SK-N-SH treated with all-trans-retinoic acid at 6 μM for 48 hours (cell line): ENCODE measurements at regions not wholly inside any gene's neighbourhood (a gene's known extent, or its start where the extent isn't known, plus 50 kb on each side); places are given as distances from the start of the nearest gene placed in this dataset.

ENCODE experiments used
- ATAC-seq: fragments of 200-7000 bp; cut with Tn5 transposase; 3 replicates; pipeline ENCODE4 v1.9.1; 2020; ENCODE audit warnings: mild to moderate bottlenecking, moderate library complexity
- ARNTL ChIP-seq: fragments of 450-650 bp; formaldehyde crosslinking; IDR thresholded peaks from 2 replicates; pipeline ENCODE4 v1.5.0; 2020; ENCODE audit warnings: low read depth, mild to moderate bottlenecking, moderate library complexity, borderline replicate concordance
- BACH2 ChIP-seq: fragments of 250-450 bp; sonication (Bioruptor Pico); IDR thresholded peaks from 2 replicates; pipeline ENCODE4 v1.9.0; 2021; ENCODE audit warnings: mild to moderate bottlenecking, borderline replicate concordance
- CSDC2 ChIP-seq: fragments of 250-450 bp; sonication (Bioruptor Pico); IDR thresholded peaks from 2 replicates; pipeline ENCODE4 v1.5.0; 2020; ENCODE audit warnings: mild to moderate bottlenecking, moderate library complexity
- ESRRG ChIP-seq: fragments of 250-450 bp; sonication (Bioruptor Pico); IDR thresholded peaks from 2 replicates; pipeline ENCODE4 v1.6.1; 2021; ENCODE audit warnings: mild to moderate bottlenecking
- GLIS3 ChIP-seq: fragments of 250-450 bp; sonication (Bioruptor Pico); IDR thresholded peaks from 2 replicates; pipeline ENCODE4 v1.5.0; 2020; ENCODE audit warnings: mild to moderate bottlenecking, moderate library complexity
- ISL1 ChIP-seq: fragments of 250-450 bp; sonication (Bioruptor Pico); IDR thresholded peaks from 2 replicates; pipeline ENCODE4 v2.1.2; 2022; ENCODE audit warnings: mild to moderate bottlenecking, moderate library complexity
- OSR1 ChIP-seq: fragments of 250-450 bp; sonication (Bioruptor Pico); IDR thresholded peaks from 2 replicates; pipeline ENCODE4 v1.8.0; 2022; ENCODE audit warnings: moderate library complexity, mild to moderate bottlenecking, inconsistent platforms
- PPARA ChIP-seq: fragments of 250-450 bp; sonication (Bioruptor Pico); IDR thresholded peaks from 2 replicates; pipeline ENCODE4 v1.5.0; 2020; ENCODE audit warnings: mild to moderate bottlenecking, borderline replicate concordance
- RARB ChIP-seq: fragments of 250-450 bp; sonication (Bioruptor Pico); IDR thresholded peaks from 2 replicates; pipeline ENCODE4 v1.8.0; 2021; ENCODE audit warnings: mild to moderate bottlenecking, moderate library complexity
- SNAI2 ChIP-seq: fragments of 250-450 bp; sonication (Bioruptor Pico); IDR thresholded peaks from 2 replicates; pipeline ENCODE4 v1.5.0; 2020; ENCODE audit warnings: mild to moderate bottlenecking, moderate library complexity
- TCF4 ChIP-seq: fragments of 250-450 bp; sonication (Bioruptor Pico); IDR thresholded peaks from 2 replicates; pipeline ENCODE4 v1.8.0; 2021; ENCODE audit warnings: mild to moderate bottlenecking, moderate library complexity, borderline replicate concordance
- TOX ChIP-seq: fragments of 250-450 bp; sonication (Bioruptor Pico); IDR thresholded peaks from 2 replicates; pipeline ENCODE4 v1.8.0; 2021; ENCODE audit warnings: mild to moderate bottlenecking, moderate library complexity, borderline replicate concordance
- ZC3H10 ChIP-seq: fragments of 250-450 bp; sonication (Bioruptor Pico); IDR thresholded peaks from 2 replicates; pipeline ENCODE4 v1.5.1; 2021; ENCODE audit warnings: mild to moderate bottlenecking, moderate library complexity
- ZFP3 ChIP-seq: fragments of 250-450 bp; sonication (Bioruptor Pico); IDR thresholded peaks from 2 replicates; pipeline ENCODE4 v1.5.0; 2020; ENCODE audit warnings: mild to moderate bottlenecking, moderate library complexity
- ZFP30 ChIP-seq: fragments of 450-650 bp; formaldehyde crosslinking; IDR thresholded peaks from 2 replicates; pipeline ENCODE4 v1.5.0; 2022; ENCODE audit warnings: mild to moderate bottlenecking, moderate library complexity
- ZNF565 ChIP-seq: fragments of 450-650 bp; formaldehyde crosslinking; conservative IDR thresholded peaks from 2 replicates; pipeline ENCODE4 v1.5.0; 2020; ENCODE audit warnings: low read depth, mild to moderate bottlenecking, moderate library complexity
- ZNF70 ChIP-seq: fragments of 450-650 bp; formaldehyde crosslinking; IDR thresholded peaks from 2 replicates; pipeline ENCODE4 v1.5.0; 2020; ENCODE audit warnings: mild to moderate bottlenecking, moderate library complexity
- ZNF8 ChIP-seq: fragments of 450-650 bp; formaldehyde crosslinking; IDR thresholded peaks from 2 replicates; pipeline ENCODE4 v1.5.0; 2020; ENCODE audit warnings: mild to moderate bottlenecking, moderate library complexity
- TF ChIP-seq, protein P1 (sequence below): fragments of 250-450 bp; sonication (Bioruptor Pico); IDR thresholded peaks from 2 replicates; pipeline ENCODE4 v1.5.1; 2020; ENCODE audit warnings: low read depth, mild to moderate bottlenecking, moderate library complexity
- TF ChIP-seq, protein P2 (sequence below): fragments of 250-450 bp; sonication (Bioruptor Pico); IDR thresholded peaks from 2 replicates; pipeline ENCODE4 v1.5.1; 2021; ENCODE audit warnings: mild to moderate bottlenecking, moderate library complexity
- TF ChIP-seq, protein P3 (sequence below): fragments of 250-450 bp; sonication (Bioruptor Pico); IDR thresholded peaks from 2 replicates; pipeline ENCODE4 v1.5.0; 2020; ENCODE audit warnings: mild to moderate bottlenecking, moderate library complexity
- TF ChIP-seq, protein P4 (sequence below): fragments of 250-450 bp; sonication (Bioruptor Pico); IDR thresholded peaks from 2 replicates; pipeline ENCODE4 v1.8.0; 2020; ENCODE audit warnings: mild to moderate bottlenecking, moderate library complexity, borderline replicate concordance
- TF ChIP-seq, protein P5 (sequence below): fragments of 250-450 bp; sonication (Bioruptor Pico); IDR thresholded peaks from 2 replicates; pipeline ENCODE4 v1.8.0; 2021; ENCODE audit warnings: low read depth, mild to moderate bottlenecking, moderate library complexity, borderline replicate concordance

DNA sequence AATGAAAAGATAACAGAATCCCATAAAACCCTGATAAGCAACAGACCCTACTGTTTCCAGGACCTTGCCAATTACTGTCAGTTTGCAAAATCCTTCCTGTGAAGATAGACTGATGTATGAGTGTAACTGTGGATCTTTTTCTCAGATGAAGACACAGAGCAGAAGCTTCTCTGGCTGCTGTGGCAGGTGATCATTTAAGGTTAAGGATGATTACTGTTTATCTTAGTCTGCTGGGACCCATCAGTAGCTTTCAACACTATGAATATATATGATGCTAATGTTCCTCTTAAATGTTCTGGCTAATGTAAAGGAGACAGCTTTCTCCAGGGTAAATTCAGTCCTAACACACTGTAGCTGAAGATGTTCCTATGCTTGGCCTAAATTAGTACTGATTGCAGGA is 56.0 kb upstream of the CTTNBP2 start:
- no peak for TF ChIP-seq TOX (CRISPR knock-in tag)
- no peak for TF ChIP-seq ISL1 (CRISPR knock-in tag)
- TF ChIP-seq CSDC2 (CRISPR knock-in tag) = no peak
- no peak for TF ChIP-seq ESRRG
- TF ChIP-seq OSR1 = no peak
- no peak for TF ChIP-seq TCF4 (CRISPR knock-in tag)
- TF ChIP-seq BACH2 (CRISPR knock-in tag) = no peak
- TF ChIP-seq ZNF565 (CRISPR knock-in tag) = no peak
- no peak for TF ChIP-seq GLIS3 (CRISPR knock-in tag)
- no peak for TF ChIP-seq ZFP30 (CRISPR knock-in tag)
- no peak for TF ChIP-seq ZFP3 (CRISPR knock-in tag)
- TF ChIP-seq, protein P1, sequence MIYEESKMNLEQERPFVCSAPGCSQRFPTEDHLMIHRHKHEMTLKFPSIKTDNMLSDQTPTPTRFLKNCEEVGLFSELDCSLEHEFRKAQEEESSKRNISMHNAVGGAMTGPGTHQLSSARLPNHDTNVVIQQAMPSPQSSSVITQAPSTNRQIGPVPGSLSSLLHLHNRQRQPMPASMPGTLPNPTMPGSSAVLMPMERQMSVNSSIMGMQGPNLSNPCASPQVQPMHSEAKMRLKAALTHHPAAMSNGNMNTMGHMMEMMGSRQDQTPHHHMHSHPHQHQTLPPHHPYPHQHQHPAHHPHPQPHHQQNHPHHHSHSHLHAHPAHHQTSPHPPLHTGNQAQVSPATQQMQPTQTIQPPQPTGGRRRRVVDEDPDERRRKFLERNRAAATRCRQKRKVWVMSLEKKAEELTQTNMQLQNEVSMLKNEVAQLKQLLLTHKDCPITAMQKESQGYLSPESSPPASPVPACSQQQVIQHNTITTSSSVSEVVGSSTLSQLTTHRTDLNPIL (CRISPR knock-in tag) = no peak
- no peak for TF ChIP-seq ZNF70 (CRISPR knock-in tag)
- no peak for TF ChIP-seq SNAI2 (CRISPR knock-in tag)
- TF ChIP-seq ZNF8 (CRISPR knock-in tag) = no peak
- no peak for TF ChIP-seq ARNTL (CRISPR knock-in tag)
- no peak for TF ChIP-seq RARB (CRISPR knock-in tag)
- TF ChIP-seq, protein P2, sequence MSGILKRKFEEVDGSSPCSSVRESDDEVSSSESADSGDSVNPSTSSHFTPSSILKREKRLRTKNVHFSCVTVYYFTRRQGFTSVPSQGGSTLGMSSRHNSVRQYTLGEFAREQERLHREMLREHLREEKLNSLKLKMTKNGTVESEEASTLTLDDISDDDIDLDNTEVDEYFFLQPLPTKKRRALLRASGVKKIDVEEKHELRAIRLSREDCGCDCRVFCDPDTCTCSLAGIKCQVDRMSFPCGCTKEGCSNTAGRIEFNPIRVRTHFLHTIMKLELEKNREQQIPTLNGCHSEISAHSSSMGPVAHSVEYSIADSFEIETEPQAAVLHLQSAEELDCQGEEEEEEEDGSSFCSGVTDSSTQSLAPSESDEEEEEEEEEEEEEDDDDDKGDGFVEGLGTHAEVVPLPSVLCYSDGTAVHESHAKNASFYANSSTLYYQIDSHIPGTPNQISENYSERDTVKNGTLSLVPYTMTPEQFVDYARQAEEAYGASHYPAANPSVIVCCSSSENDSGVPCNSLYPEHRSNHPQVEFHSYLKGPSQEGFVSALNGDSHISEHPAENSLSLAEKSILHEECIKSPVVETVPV (CRISPR knock-in tag) = no peak
- TF ChIP-seq, protein P3, sequence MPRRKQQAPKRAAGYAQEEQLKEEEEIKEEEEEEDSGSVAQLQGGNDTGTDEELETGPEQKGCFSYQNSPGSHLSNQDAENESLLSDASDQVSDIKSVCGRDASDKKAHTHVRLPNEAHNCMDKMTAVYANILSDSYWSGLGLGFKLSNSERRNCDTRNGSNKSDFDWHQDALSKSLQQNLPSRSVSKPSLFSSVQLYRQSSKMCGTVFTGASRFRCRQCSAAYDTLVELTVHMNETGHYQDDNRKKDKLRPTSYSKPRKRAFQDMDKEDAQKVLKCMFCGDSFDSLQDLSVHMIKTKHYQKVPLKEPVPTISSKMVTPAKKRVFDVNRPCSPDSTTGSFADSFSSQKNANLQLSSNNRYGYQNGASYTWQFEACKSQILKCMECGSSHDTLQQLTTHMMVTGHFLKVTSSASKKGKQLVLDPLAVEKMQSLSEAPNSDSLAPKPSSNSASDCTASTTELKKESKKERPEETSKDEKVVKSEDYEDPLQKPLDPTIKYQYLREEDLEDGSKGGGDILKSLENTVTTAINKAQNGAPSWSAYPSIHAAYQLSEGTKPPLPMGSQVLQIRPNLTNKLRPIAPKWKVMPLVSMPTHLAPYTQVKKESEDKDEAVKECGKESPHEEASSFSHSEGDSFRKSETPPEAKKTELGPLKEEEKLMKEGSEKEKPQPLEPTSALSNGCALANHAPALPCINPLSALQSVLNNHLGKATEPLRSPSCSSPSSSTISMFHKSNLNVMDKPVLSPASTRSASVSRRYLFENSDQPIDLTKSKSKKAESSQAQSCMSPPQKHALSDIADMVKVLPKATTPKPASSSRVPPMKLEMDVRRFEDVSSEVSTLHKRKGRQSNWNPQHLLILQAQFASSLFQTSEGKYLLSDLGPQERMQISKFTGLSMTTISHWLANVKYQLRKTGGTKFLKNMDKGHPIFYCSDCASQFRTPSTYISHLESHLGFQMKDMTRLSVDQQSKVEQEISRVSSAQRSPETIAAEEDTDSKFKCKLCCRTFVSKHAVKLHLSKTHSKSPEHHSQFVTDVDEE (CRISPR knock-in tag) = no peak
- TF ChIP-seq, protein P4, sequence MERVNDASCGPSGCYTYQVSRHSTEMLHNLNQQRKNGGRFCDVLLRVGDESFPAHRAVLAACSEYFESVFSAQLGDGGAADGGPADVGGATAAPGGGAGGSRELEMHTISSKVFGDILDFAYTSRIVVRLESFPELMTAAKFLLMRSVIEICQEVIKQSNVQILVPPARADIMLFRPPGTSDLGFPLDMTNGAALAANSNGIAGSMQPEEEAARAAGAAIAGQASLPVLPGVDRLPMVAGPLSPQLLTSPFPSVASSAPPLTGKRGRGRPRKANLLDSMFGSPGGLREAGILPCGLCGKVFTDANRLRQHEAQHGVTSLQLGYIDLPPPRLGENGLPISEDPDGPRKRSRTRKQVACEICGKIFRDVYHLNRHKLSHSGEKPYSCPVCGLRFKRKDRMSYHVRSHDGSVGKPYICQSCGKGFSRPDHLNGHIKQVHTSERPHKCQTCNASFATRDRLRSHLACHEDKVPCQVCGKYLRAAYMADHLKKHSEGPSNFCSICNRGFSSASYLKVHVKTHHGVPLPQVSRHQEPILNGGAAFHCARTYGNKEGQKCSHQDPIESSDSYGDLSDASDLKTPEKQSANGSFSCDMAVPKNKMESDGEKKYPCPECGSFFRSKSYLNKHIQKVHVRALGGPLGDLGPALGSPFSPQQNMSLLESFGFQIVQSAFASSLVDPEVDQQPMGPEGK (CRISPR knock-in tag) = no peak
- ATAC-seq = no peak

DNA sequence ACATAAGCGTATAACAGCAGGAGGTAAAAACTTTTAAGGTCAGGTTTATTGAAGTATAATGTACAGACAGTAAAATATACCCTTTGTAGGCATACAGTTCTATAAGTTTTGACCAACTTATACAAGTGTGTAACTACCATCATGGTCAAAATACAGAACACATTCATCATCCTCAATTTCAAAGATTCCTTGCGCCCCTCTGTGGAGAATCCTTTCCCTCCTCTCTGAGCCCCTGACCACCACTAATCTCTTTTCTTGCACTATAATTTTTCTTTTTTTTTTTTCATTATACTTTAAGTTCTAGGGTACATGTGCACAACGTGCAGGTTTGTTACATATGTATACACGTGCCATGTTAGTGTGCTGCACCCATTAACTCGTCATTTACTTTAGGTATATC is 58.1 kb upstream of the CTTNBP2 start:
- TF ChIP-seq BACH2 (CRISPR knock-in tag) = no peak
- no peak for TF ChIP-seq ISL1 (CRISPR knock-in tag)
- no peak for TF ChIP-seq ZFP3 (CRISPR knock-in tag)
- TF ChIP-seq, protein P1 (CRISPR knock-in tag) = no peak
- TF ChIP-seq, protein P5, sequence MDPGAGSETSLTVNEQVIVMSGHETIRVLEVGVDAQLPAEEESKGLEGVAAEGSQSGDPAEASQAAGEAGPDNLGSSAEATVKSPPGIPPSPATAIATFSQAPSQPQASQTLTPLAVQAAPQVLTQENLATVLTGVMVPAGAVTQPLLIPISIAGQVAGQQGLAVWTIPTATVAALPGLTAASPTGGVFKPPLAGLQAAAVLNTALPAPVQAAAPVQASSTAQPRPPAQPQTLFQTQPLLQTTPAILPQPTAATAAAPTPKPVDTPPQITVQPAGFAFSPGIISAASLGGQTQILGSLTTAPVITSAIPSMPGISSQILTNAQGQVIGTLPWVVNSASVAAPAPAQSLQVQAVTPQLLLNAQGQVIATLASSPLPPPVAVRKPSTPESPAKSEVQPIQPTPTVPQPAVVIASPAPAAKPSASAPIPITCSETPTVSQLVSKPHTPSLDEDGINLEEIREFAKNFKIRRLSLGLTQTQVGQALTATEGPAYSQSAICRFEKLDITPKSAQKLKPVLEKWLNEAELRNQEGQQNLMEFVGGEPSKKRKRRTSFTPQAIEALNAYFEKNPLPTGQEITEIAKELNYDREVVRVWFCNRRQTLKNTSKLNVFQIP = no peak
- TF ChIP-seq ESRRG = no peak
- TF ChIP-seq ARNTL (CRISPR knock-in tag) = no peak
- TF ChIP-seq CSDC2 (CRISPR knock-in tag) = no peak
- no peak for TF ChIP-seq ZC3H10 (CRISPR knock-in tag)
- TF ChIP-seq, protein P3 (CRISPR knock-in tag) = no peak
- no peak for TF ChIP-seq TOX (CRISPR knock-in tag)
- no peak for TF ChIP-seq ZNF565 (CRISPR knock-in tag)
- no peak for TF ChIP-seq PPARA (CRISPR knock-in tag)
- no peak for TF ChIP-seq ZFP30 (CRISPR knock-in tag)
- TF ChIP-seq RARB (CRISPR knock-in tag) = no peak
- no peak for TF ChIP-seq OSR1
- no peak for TF ChIP-seq GLIS3 (CRISPR knock-in tag)
- ATAC-seq = no peak
